Mammary epithelial cell (primary cell): ENCODE measurements at regions not wholly inside any gene's neighbourhood (a gene's known extent, or its start where the extent isn't known, plus 50 kb on each side); places are given as distances from the start of the nearest gene placed in this dataset.

ENCODE experiments used
- CTCF ChIP-seq, 2 donors: IDR thresholded peaks in 1 of 2; conservative IDR thresholded peaks in 1 of 2; 2 replicates each; pipeline ENCODE4 v1.5.1; 2011 to 2012; ENCODE audit warnings: inconsistent platforms in 2 of 2, low read length in 2 of 2, mild to moderate bottlenecking in 2 of 2, control low read depth in 1 of 2, low read depth in 1 of 2; ENCODE audit not compliant: insufficient read depth in 1 of 2; ENCODE audit errors: extremely low read depth in 1 of 2
- EZH2 ChIP-seq: IDR thresholded peaks from 2 replicates; pipeline ENCODE4 v1.6.1; 2012; ENCODE audit warnings: low read length, inconsistent platforms, borderline replicate concordance

DNA sequence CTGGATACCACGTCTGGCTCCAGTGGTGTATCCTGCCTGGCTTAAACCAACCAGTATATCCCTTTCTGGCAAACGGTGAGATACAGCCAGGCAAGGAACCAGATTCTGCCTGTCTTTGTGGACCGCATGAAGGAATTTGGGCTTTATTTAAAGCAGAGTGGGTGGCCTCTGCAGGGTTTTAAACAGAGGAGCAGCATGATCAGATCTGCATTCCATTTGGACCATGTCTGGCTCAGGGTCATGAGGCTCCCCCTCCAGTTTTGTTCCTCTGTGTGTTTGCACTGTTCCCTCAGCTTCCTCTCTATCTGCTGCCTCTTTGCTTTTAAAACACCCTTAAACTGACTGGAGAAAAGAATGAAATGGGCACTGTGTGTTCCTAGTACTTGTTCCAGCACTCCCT lies 195.0 kb downstream of the GIPC2 start:
- TF ChIP-seq CTCF (conservative IDR thresholded peaks at IDR 0.05 in 1 of 2, IDR thresholded peaks at IDR 0.05 in 1 of 2; ENCODE audit: extremely low read depth in 1 of 2, insufficient read depth in 1 of 2, low read depth in 1 of 2, low read length in 2 of 2) (no peak), EZH2 (no peak)
